ENCODE measurements at regions not wholly inside any gene's neighbourhood (a gene's known extent, or its start where the extent isn't known, plus 50 kb on each side); places are given as distances from the start of the nearest gene placed in this dataset.

- DNase-seq, result no peak
- H3K9me2 ChIP-seq (replicated peaks; ENCODE audit: insufficient read depth, low read length), result no peaks in the 10 kb centered on the region
These were observed 52.6 kb upstream of the ADAMTSL1 start for GRCh38 chr9:18421391-18421790.

GRCh38 chr9:18422296-18423036 lies 51.5 kb upstream of the ADAMTSL1 start:
- Histone ChIP-seq H3K4me3 (ENCODE audit: low read length) (no peak overlapping the region), H3K27ac (ENCODE audit: low read length) (no peak overlapping the region), H2AFZ (ENCODE audit: low read length) (no peak overlapping the region), H3K27me3 (replicated peaks; ENCODE audit: insufficient read depth, low read length) (no peaks in the 10 kb centered on the region), H3K4me2 (ENCODE audit: low read depth, low read length) (no peak overlapping the region), H4K20me1 (ENCODE audit: insufficient read depth, low read length) (no peaks in the 10 kb centered on the region), H3K36me3 (replicated peaks; ENCODE audit: insufficient read depth, low read length) (no peaks in the 10 kb centered on the region), H3F3A (ENCODE audit: insufficient read depth, low read length) (no peaks in the 10 kb centered on the region), H3K4me1 (ENCODE audit: low read length) (no peaks in the 10 kb centered on the region), H3K79me2 (ENCODE audit: low read length) (no peaks in the 10 kb centered on the region), H3K9me2 (replicated peaks; ENCODE audit: insufficient read depth, low read length) (no peaks in the 10 kb centered on the region), H3K9ac (ENCODE audit: low read length) (no peak overlapping the region), H3K9me3 (replicated peaks; ENCODE audit: insufficient read depth, low read length) (no peaks in the 10 kb centered on the region)
- DNase-seq, result no peak
- TF ChIP-seq CTCF (IDR thresholded peaks at IDR 0.05; ENCODE audit: low read length) (no peak), EZH2 (optimal IDR thresholded peaks at IDR 0.05; ENCODE audit: low read depth, low read length) (no peak), EZH2phosphoT487 (IDR thresholded peaks at IDR 0.05; ENCODE audit: low read length) (no peak)

More at GRCh38 chr9:18421391-18421790, 52.6 kb upstream of the ADAMTSL1 start:
- H2AFZ ChIP-seq (ENCODE audit: low read length), result no peak overlapping the region
- H3K79me2 ChIP-seq (ENCODE audit: low read length), result no peaks in the 10 kb centered on the region
- no peak overlapping the region for H3K4me3 ChIP-seq (ENCODE audit: low read length)
- no peak overlapping the region for H3K4me2 ChIP-seq (ENCODE audit: low read depth, low read length)
- H4K20me1 ChIP-seq (ENCODE audit: insufficient read depth, low read length), result no peaks in the 10 kb centered on the region
- TF ChIP-seq EZH2 (optimal IDR thresholded peaks at IDR 0.05; ENCODE audit: low read depth, low read length), result no peak
- TF ChIP-seq CTCF (IDR thresholded peaks at IDR 0.05; ENCODE audit: low read length), result no peak
- no peak for TF ChIP-seq EZH2phosphoT487 (IDR thresholded peaks at IDR 0.05; ENCODE audit: low read length)
- H3K4me1 ChIP-seq (ENCODE audit: low read length), result no peaks in the 10 kb centered on the region
- no peaks in the 10 kb centered on the region for H3F3A ChIP-seq (ENCODE audit: insufficient read depth, low read length)
- H3K27ac ChIP-seq (ENCODE audit: low read length), result no peak overlapping the region
- no peaks in the 10 kb centered on the region for H3K9me3 ChIP-seq (replicated peaks; ENCODE audit: insufficient read depth, low read length)
- no peaks in the 10 kb centered on the region for H3K27me3 ChIP-seq (replicated peaks; ENCODE audit: insufficient read depth, low read length)
- H3K9ac ChIP-seq (ENCODE audit: low read length), result no peak overlapping the region
- no peaks in the 10 kb centered on the region for H3K36me3 ChIP-seq (replicated peaks; ENCODE audit: insufficient read depth, low read length)

- no peaks in the 10 kb centered on the region for H3K9me3 ChIP-seq (replicated peaks; ENCODE audit: insufficient read depth, low read length)
- no peaks in the 10 kb centered on the region for H3K4me1 ChIP-seq (ENCODE audit: low read length)
- H2AFZ ChIP-seq (ENCODE audit: low read length), result no peak overlapping the region
- no peaks in the 10 kb centered on the region for H4K20me1 ChIP-seq (ENCODE audit: insufficient read depth, low read length)
- H3K27me3 ChIP-seq (replicated peaks; ENCODE audit: insufficient read depth, low read length), result no peaks in the 10 kb centered on the region
- H3K4me3 ChIP-seq (ENCODE audit: low read length), result no peak overlapping the region
- H3K79me2 ChIP-seq (ENCODE audit: low read length), result no peaks in the 10 kb centered on the region
- no peak overlapping the region for H3K27ac ChIP-seq (ENCODE audit: low read length)
- TF ChIP-seq CTCF (IDR thresholded peaks at IDR 0.05; ENCODE audit: low read length) (no peak), EZH2phosphoT487 (IDR thresholded peaks at IDR 0.05; ENCODE audit: low read length) (no peak)
- H3K9me2 ChIP-seq (replicated peaks; ENCODE audit: insufficient read depth, low read length), result no peaks in the 10 kb centered on the region
- H3K9ac ChIP-seq (ENCODE audit: low read length), result no peak overlapping the region
- H3F3A ChIP-seq (ENCODE audit: insufficient read depth, low read length), result no peaks in the 10 kb centered on the region
- no peaks in the 10 kb centered on the region for H3K36me3 ChIP-seq (replicated peaks; ENCODE audit: insufficient read depth, low read length)
- DNase-seq, result no peak
- H3K4me2 ChIP-seq (ENCODE audit: low read depth, low read length), result no peak overlapping the region
These were observed 50.0 kb upstream of the ADAMTSL1 start for GRCh38 chr9:18423791-18424531.

Data from MM.1S (cell line).